AG04450 (cell line): ENCODE measurements at regions not wholly inside any gene's neighbourhood (a gene's known extent, or its start where the extent isn't known, plus 50 kb on each side); places are given as distances from the start of the nearest gene placed in this dataset.

Source experiments
- CTCF ChIA-PET: fragments of 300-600, 350-600 bp; formaldehyde crosslinking; extraction: SDS; loops from one replicate; lab custom pipeline; 2022; ENCODE audit warnings: antibody characterized with exemption, inconsistent platforms; lab: Charles Lee
- POLR2A ChIA-PET: fragments of 350-600 bp; formaldehyde crosslinking; extraction: SDS; loops from one replicate; lab custom pipeline; 2021; ENCODE audit warnings: antibody characterized with exemption, inconsistent platforms; lab: Yijun Ruan, JAX
- DNase-seq: peaks from one replicate; pipeline ENCODE4 v3.0.0-alpha.2; 2011; ENCODE audit warnings: low read depth, low spot score
- H3K27ac ChIP-seq: one replicate; pipeline ENCODE4 v1.5.1; 2012; ENCODE audit warnings: low read depth, low read length, control low read depth
- H3K27me3 ChIP-seq: one replicate; pipeline ENCODE4 v1.6.0; 2012; ENCODE audit warnings: low read length; ENCODE audit not compliant: control insufficient read depth, insufficient read depth
- H3K4me3 ChIP-seq: 2 replicates; pipeline ENCODE4 v1.5.1; 2011; ENCODE audit warnings: mild to moderate bottlenecking, low read depth, low read length, control low read depth
- H3K9me3 ChIP-seq: 2 replicates; pipeline ENCODE4 v1.5.1; 2012; ENCODE audit warnings: low read length; ENCODE audit not compliant: control insufficient read depth, insufficient read depth
- TF ChIP-seq, protein P1 (sequence below): IDR thresholded peaks from 2 replicates; pipeline ENCODE4 v1.5.1; 2011; ENCODE audit warnings: low read depth, low read length, control low read depth, inconsistent platforms

DNA sequence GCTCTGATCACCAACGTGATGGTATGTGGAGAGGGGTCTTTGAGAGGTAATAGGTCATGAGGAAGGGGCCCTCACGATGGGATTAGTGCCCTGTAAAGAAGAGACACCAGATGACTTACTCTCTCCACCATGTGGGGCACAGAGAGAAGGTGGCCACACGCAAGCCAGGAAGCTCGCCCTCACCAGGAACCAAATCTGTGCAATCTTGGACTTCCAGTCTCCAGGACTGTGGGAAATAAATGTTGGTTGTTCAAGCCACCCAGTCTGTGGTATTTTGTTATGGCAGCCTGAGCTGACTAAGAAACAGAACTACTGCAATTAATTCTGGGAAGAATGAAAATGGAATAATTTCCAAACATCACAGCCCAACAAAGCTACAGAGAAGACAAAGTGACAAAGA lies 117.5 kb downstream of the SNX19 start:
- CTCF ChIA-PET, result interaction anchor here (0.6 kb wide), 1 partner anchor 330 kb away, joined by 6 read pairs; no protein-coding TSS in a partner anchor
- no peak overlapping the region for H3K27ac ChIP-seq
- no peak for DNase-seq

DNA sequence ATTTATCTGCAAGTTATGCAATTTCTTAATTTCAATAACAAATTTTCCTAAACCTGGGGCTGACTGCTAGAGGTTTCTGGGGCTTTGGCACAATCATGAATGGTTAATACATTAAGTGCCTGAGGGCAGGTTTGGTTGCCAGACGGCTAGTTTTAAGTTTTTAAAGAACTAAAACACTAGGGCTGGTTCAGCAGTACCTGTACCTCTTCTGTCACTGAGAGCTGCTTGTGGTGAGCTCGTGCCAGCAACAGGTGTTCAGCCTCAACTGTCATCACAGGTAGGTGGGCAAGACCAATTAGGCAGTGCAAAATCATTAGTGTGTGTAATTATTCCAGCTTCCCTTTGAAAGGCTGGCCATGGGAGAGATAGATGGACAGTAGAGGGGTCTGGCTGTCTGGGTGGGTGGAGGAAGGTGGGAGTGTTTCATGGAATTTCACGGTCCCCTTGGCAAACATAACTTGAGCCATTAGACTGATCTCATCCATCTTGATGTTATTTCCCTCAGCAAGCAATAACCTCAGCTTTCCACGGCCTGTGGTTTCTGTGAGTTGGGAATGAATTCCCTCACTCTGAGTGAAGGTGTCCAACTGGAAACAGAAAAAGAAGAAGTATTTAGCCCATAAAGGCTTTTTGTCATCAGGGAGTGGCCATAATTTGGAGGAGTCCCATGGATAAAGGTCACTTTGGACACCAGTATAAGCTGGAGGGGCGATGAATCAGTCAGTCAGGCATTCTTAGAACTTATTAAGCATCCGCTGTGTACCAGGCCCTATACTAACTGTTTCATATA lies 114.8 kb downstream of the SNX19 start:
- Histone ChIP-seq H3K27ac (no peak overlapping the region), H3K27me3 (no peaks in the 10 kb centered on the region), H3K4me3 (no peak overlapping the region), H3K9me3 (no peaks in the 10 kb centered on the region)
- TF ChIP-seq, protein P1, sequence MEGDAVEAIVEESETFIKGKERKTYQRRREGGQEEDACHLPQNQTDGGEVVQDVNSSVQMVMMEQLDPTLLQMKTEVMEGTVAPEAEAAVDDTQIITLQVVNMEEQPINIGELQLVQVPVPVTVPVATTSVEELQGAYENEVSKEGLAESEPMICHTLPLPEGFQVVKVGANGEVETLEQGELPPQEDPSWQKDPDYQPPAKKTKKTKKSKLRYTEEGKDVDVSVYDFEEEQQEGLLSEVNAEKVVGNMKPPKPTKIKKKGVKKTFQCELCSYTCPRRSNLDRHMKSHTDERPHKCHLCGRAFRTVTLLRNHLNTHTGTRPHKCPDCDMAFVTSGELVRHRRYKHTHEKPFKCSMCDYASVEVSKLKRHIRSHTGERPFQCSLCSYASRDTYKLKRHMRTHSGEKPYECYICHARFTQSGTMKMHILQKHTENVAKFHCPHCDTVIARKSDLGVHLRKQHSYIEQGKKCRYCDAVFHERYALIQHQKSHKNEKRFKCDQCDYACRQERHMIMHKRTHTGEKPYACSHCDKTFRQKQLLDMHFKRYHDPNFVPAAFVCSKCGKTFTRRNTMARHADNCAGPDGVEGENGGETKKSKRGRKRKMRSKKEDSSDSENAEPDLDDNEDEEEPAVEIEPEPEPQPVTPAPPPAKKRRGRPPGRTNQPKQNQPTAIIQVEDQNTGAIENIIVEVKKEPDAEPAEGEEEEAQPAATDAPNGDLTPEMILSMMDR, result no peak
- ChIA-PET POLR2A (no interaction called here), CTCF (interaction anchor here (1.2 kb wide), 1 partner anchor 370 kb away, joined by 3 read pairs; no protein-coding TSS in a partner anchor)
- DNase-seq, result no peak

More for the DNA sequence above, 117.5 kb downstream of the SNX19 start:
- no peak overlapping the region for H3K4me3 ChIP-seq
- POLR2A ChIA-PET, result no interaction called here
- TF ChIP-seq, protein P1, result no peak
- H3K9me3 ChIP-seq, result no peaks in the 10 kb centered on the region
- H3K27me3 ChIP-seq, result no peaks in the 10 kb centered on the region

GRCh38 chr11:130802567-130802966 lies 113.7 kb downstream of the SNX19 start:
- Histone ChIP-seq H3K27me3 (no peaks in the 10 kb centered on the region), H3K27ac (no peak overlapping the region), H3K9me3 (no peaks in the 10 kb centered on the region), H3K4me3 (no peak overlapping the region)
- ChIA-PET CTCF (no interaction called here), POLR2A (no interaction called here)
- no peak for DNase-seq
- TF ChIP-seq, protein P1, result no peak

GRCh38 chr11:130804306-130805076 lies 111.8 kb downstream of the SNX19 start:
- H3K27ac ChIP-seq, result no peak overlapping the region
- H3K4me3 ChIP-seq, result no peak overlapping the region
- H3K27me3 ChIP-seq, result peaks cover 2% of the 10 kb centered on the region
- no peaks in the 10 kb centered on the region for H3K9me3 ChIP-seq
- DNase-seq, result no peak
- ChIA-PET CTCF (interaction anchor here (1.3 kb wide), 1 partner anchor 30 kb away, joined by 3 read pairs; no protein-coding TSS in a partner anchor), POLR2A (no interaction called here)
- TF ChIP-seq, protein P1, result no peak
